Astrocyte of the cerebellum (primary cell): ENCODE measurements at regions not wholly inside any gene's neighbourhood (a gene's known extent, or its start where the extent isn't known, plus 50 kb on each side); places are given as distances from the start of the nearest gene placed in this dataset.
"Not testable (repeated sequence)": the region's sequence is repeated elsewhere in the genome, so short reads cannot be mapped to it uniquely, and the experiment has no call there.

Source experiments
- DNase-seq: peaks from one replicate; pipeline ENCODE4 v3.0.0-alpha.2; 2011; ENCODE audit warnings: low read depth
- H3K4me3 ChIP-seq: 2 replicates; pipeline ENCODE4 v1.5.1; 2011; ENCODE audit warnings: mild to moderate bottlenecking, low read depth, low read length, moderate library complexity
- in situ Hi-C: cut with HindIII; loops from 2 replicates; pipeline ENCODE4 v1.10.0; 2017; ENCODE audit warnings: low sequenced_read_pairs

- DNase-seq, in situ Hi-C loops: not testable (repeated sequence)
- peak overlapping the region; percentile 22 for H3K4me3 ChIP-seq
These were observed 547.2 kb downstream of the FAM72C start for GRCh38 chr1:143424491-143425032.

DNA sequence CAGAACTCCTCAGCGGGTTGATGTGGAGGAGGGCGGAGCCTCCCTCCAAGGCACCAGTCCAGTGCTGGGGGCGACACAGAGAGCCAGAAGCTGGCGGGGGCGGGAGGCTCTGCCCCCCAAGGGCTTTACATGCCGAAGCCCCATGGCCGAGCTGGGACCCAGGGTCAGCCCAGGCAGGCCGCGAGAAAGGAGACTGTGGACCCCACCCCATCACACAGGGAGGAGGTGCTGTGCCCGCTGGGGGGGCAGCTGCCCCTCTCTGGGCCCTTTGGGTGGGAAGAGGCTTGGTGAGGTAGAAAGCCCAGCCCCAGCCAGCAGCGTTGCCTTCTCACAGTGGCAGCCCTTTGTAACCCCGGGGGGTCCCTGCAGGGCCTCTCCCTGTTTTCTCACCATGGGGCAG, 548.0 kb downstream of the FAM72C start:
- in situ Hi-C loops, DNase-seq: not testable (repeated sequence)
- H3K4me3 ChIP-seq: peak overlapping the region; percentile 24

DNA sequence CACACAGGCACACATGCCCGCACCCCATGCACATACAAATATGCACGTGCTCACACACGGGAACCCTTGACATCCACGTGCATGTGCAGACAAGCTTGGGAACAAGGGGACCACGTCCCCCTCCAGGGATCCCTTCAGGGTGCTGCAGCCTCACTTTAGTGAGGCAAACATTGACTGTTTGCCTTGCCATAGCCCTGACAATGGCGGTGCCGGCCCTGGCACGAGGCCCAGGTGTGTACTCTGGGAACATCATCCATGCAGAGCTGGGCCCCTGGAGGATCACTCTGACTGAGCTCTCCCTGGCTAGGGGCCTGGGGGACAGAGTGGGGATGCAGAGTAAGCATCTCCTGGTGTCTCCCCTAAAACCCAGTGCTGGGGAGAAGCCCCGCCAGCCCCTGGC, 550.5 kb downstream of the FAM72C start:
- DNase-seq, H3K4me3 ChIP-seq, in situ Hi-C loops: not testable (repeated sequence)
